ENCODE measurements at regions not wholly inside any gene's neighbourhood (a gene's known extent, or its start where the extent isn't known, plus 50 kb on each side); places are given as distances from the start of the nearest gene placed in this dataset.

DNA sequence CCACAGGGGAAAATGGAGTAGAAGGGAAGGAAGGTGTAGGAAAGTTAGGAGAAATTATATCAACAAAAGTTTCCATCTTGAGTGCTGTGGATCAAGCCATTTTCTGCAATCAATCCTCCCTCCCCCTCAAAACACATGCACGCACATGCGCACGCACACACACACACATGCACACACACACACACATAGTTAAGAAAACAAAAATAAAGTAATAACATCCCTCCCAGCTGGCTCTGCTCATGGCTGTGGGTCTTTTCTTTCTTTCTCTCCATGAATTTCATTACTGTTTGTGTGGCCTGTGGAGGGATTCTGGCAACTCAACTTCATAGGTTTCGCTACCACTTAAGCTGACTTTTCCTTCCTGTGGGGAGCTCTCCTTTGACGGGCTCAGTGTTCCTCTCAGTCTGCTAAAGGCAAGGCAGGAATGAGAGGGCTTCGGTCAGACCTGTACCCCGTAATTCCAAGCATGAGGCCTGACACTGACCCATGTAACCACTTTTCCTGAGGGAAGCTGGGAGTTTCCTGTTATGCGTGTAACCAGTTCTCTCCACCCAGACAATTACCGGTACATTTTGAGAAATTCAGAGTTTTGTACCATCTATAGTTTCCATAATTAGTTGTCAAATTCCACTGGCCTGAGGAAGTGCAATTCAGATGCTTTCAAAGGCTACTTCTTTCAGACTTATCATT, 79.8 kb downstream of the ZNF92 start:
- TF ChIP-seq, protein P1, sequence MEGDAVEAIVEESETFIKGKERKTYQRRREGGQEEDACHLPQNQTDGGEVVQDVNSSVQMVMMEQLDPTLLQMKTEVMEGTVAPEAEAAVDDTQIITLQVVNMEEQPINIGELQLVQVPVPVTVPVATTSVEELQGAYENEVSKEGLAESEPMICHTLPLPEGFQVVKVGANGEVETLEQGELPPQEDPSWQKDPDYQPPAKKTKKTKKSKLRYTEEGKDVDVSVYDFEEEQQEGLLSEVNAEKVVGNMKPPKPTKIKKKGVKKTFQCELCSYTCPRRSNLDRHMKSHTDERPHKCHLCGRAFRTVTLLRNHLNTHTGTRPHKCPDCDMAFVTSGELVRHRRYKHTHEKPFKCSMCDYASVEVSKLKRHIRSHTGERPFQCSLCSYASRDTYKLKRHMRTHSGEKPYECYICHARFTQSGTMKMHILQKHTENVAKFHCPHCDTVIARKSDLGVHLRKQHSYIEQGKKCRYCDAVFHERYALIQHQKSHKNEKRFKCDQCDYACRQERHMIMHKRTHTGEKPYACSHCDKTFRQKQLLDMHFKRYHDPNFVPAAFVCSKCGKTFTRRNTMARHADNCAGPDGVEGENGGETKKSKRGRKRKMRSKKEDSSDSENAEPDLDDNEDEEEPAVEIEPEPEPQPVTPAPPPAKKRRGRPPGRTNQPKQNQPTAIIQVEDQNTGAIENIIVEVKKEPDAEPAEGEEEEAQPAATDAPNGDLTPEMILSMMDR (IDR thresholded peaks at IDR 0.05; ENCODE audit: low read depth, low read length), result no peak
- TF ChIP-seq EZH2phosphoT487 (IDR thresholded peaks at IDR 0.05; ENCODE audit: low read depth), result no peak

All from OCI-LY3 (cell line).